NB4 (cell line): ENCODE measurements at regions not wholly inside any gene's neighbourhood (a gene's known extent, or its start where the extent isn't known, plus 50 kb on each side); places are given as distances from the start of the nearest gene placed in this dataset.

Experiments used
- CTCF ChIP-seq: IDR thresholded peaks from one replicate; pipeline ENCODE4 v1.5.1; 2012; ENCODE audit warnings: low read depth, low read length
- MYC ChIP-seq: IDR thresholded peaks from 2 replicates; pipeline ENCODE4 v1.6.1; 2011; ENCODE audit warnings: low read depth, low read length
- POLR2A ChIP-seq: IDR thresholded peaks from 2 replicates; pipeline ENCODE4 v1.6.1; 2011; ENCODE audit warnings: mild to moderate bottlenecking; ENCODE audit not compliant: insufficient read length; ENCODE audit errors: extremely low read depth

GRCh38 chr1:36580524-36580923 lies 97.8 kb upstream of the CSF3R start:
- TF ChIP-seq CTCF (no peak), POLR2A (no peak), MYC (no peak)
